K562 (cell line): ENCODE measurements at regions not wholly inside any gene's neighbourhood (a gene's known extent, or its start where the extent isn't known, plus 50 kb on each side); places are given as distances from the start of the nearest gene placed in this dataset.

ENCODE experiments used
- ATAC-seq: fragments of 200-7000 bp; cut with Tn5 transposase; 3 replicates; pipeline ENCODE4 v1.9.1; 2020; ENCODE audit warnings: moderate library complexity
- BruUV-seq: library from RNA; stranded (reverse); fragments of 400-500 nt; replicated peaks from 2 replicates; lab custom pipeline; 2021; lab: Mats Ljungman, UMichigan
- CTCF ChIA-PET: fragments of 300-600 bp; formaldehyde crosslinking; extraction: SDS; loops from one replicate; lab custom pipeline; 2021; ENCODE audit warnings: low intra/inter-chr PET ratio; lab: Yijun Ruan, JAX
- POLR2A ChIA-PET: fragments of 300-600, 350-650 bp; sonication (Branson Sonifier 250); formaldehyde crosslinking; extraction: SDS; loops from one replicate; lab custom pipeline; 2021; ENCODE audit warnings: antibody characterized with exemption, inconsistent platforms; lab: Yijun Ruan, JAX
- DNase-seq, 4 experiments: peaks; one replicate each; pipeline versions ENCODE4 v3.0.0 to v3.0.0-alpha.2; 2011 to 2018; ENCODE audit warnings: low spot score in 3 of 4, mixed read lengths in 3 of 4; ENCODE audit errors: extremely low read depth in 1 of 4
- FAIRE-seq: peaks from 2 replicates; lab custom pipeline; 2011; peaks lifted over from hg19 to GRCh38; lab: Jason Lieb, UNC
- H2AFZ ChIP-seq: 2 replicates; pipeline ENCODE4 v1.6.0; 2011; ENCODE audit warnings: low read depth, low read length, control low read depth, inconsistent platforms
- H3K27ac ChIP-seq: fragments of 200-600 bp; 3 replicates; pipeline ENCODE4 v1.8.0; 2011; ENCODE audit warnings: low read depth, mild to moderate bottlenecking, control low read depth, inconsistent platforms, low read length, moderate library complexity, mixed read lengths; ENCODE audit errors: extremely low read depth
- H3K27me3 ChIP-seq, 2 experiments: fragments of 300-600 bp in 1 of 2; 2 replicates in 1 of 2; 3 replicates in 1 of 2; pipeline versions ENCODE4 v1.6.0 to v1.8.0; 2011; ENCODE audit warnings: inconsistent platforms in 2 of 2, low read length in 2 of 2, mild to moderate bottlenecking in 1 of 2, mixed read lengths in 1 of 2, moderate library complexity in 1 of 2; ENCODE audit not compliant: control insufficient read depth in 2 of 2, insufficient read depth in 2 of 2
- H3K36me3 ChIP-seq: fragments of 300-600 bp; 3 replicates; pipeline ENCODE4 v1.8.0; 2011; ENCODE audit warnings: mild to moderate bottlenecking, low read length, inconsistent platforms; ENCODE audit not compliant: control insufficient read depth, insufficient read depth
- H3K4me1 ChIP-seq, 2 experiments: fragments of 200-600 bp in 1 of 2; replicated peaks in 1 of 2; 2 replicates in 1 of 2; 3 replicates in 1 of 2; pipeline versions ENCODE4 v1.5.1 to v1.8.0; 2011; ENCODE audit warnings: inconsistent platforms in 2 of 2, low read length in 2 of 2, mild to moderate bottlenecking in 1 of 2, mixed read lengths in 1 of 2, moderate library complexity in 1 of 2; ENCODE audit not compliant: control insufficient read depth in 2 of 2, insufficient read depth in 2 of 2
- H3K4me2 ChIP-seq: 2 replicates; pipeline ENCODE4 v1.6.1; 2011; ENCODE audit warnings: low read length, control low read depth, inconsistent platforms, mixed read lengths; ENCODE audit not compliant: insufficient read depth
- H3K4me3 ChIP-seq: fragments of 200-600 bp; sonication (generic), shearing (Covaris generic); 2 replicates; pipeline ENCODE4 v1.5.1; 2016; ENCODE audit warnings: control low read depth, inconsistent platforms
- H3K79me2 ChIP-seq: fragments of 200-600 bp; 3 replicates; pipeline ENCODE4 v1.8.0; 2011; ENCODE audit warnings: low read length, inconsistent platforms; ENCODE audit not compliant: control insufficient read depth, insufficient read depth
- H3K9ac ChIP-seq, 2 experiments: 2 replicates each; pipeline versions ENCODE4 v1.6.0 to v1.6.1; 2011; ENCODE audit warnings: low read depth in 2 of 2, low read length in 2 of 2, control low read depth in 1 of 2, inconsistent platforms in 1 of 2, mild to moderate bottlenecking in 1 of 2, mixed read lengths in 1 of 2; ENCODE audit not compliant: insufficient read depth in 1 of 2
- H3K9me1 ChIP-seq: one replicate; pipeline ENCODE4 v1.6.0; 2011; ENCODE audit warnings: inconsistent platforms, mild to moderate bottlenecking, low read length, moderate library complexity; ENCODE audit not compliant: control insufficient read depth, insufficient read depth
- H3K9me3 ChIP-seq: replicated peaks from 2 replicates; pipeline ENCODE4 v1.5.1; 2011; ENCODE audit warnings: low read depth, low read length, inconsistent platforms; ENCODE audit not compliant: control insufficient read depth, insufficient read depth
- H4K20me1 ChIP-seq: replicated peaks from 2 replicates; pipeline ENCODE4 v1.6.1; 2011; ENCODE audit warnings: low read length, inconsistent platforms, mixed read lengths; ENCODE audit not compliant: control insufficient read depth, insufficient read depth
- BCOR ChIP-seq: fragments of 450-650 bp; IDR thresholded peaks from 2 replicates; pipeline ENCODE4 v1.6.1; 2016
- CBFA2T2 ChIP-seq: fragments of 450-650 bp; conservative IDR thresholded peaks from 2 replicates; pipeline ENCODE4 v1.6.1; 2017; ENCODE audit warnings: mild to moderate bottlenecking
- DNMT1 ChIP-seq: fragments of 450-650 bp; IDR thresholded peaks from 2 replicates; pipeline ENCODE4 v1.6.1; 2016; ENCODE audit warnings: antibody characterized with exemption, mild to moderate bottlenecking
- MEIS2 ChIP-seq: fragments of 450-650 bp; IDR thresholded peaks from 2 replicates; pipeline ENCODE4 v1.6.1; 2014; ENCODE audit warnings: mild to moderate bottlenecking; ENCODE audit not compliant: partially characterized antibody
- MYBL2 ChIP-seq, 2 experiments: fragments of 450-650 bp in 1 of 2; sonication (generic) in 1 of 2; formaldehyde crosslinking in 1 of 2; IDR thresholded peaks; 2 replicates each; pipeline versions ENCODE4 v1.6.1 to v1.8.1; 2017 to 2022; ENCODE audit warnings: borderline replicate concordance in 1 of 2, inconsistent platforms in 1 of 2, low read depth in 1 of 2, mild to moderate bottlenecking in 1 of 2, missing genetic modification reagents in 1 of 2, moderate library complexity in 1 of 2
- MYNN ChIP-seq, 2 experiments: sonication (generic); formaldehyde crosslinking in 1 of 2; IDR thresholded peaks; 2 replicates each; pipeline versions ENCODE4 v1.5.0 to v1.6.1; 2016 to 2020; ENCODE audit warnings: antibody characterized with exemption in 1 of 2, missing genetic modification reagents in 1 of 2
- PPARD ChIP-seq: fragments of 250-450 bp; sonication (Bioruptor Pico); IDR thresholded peaks from 2 replicates; pipeline ENCODE4 v1.8.0; 2022; ENCODE audit warnings: inconsistent platforms, mild to moderate bottlenecking, moderate library complexity
- PTRF ChIP-seq: fragments of 450-650 bp; IDR thresholded peaks from 2 replicates; pipeline ENCODE4 v1.6.1; 2016; ENCODE audit warnings: mild to moderate bottlenecking, missing genetic modification characterization, missing compliant biosample characterization
- TEAD4 ChIP-seq, 2 experiments: sonication (generic) in 1 of 2; formaldehyde crosslinking in 1 of 2; IDR thresholded peaks; 2 replicates each; pipeline versions ENCODE4 v1.6.1 to v1.8.0; 2012 to 2022; ENCODE audit warnings: borderline replicate concordance in 1 of 2, inconsistent platforms in 1 of 2, low read length in 1 of 2, mild to moderate bottlenecking in 1 of 2, missing genetic modification reagents in 1 of 2
- WGBS: fragments of 100-300 bp; shearing (Covaris generic); methylation state at CpG from one replicate; pipeline ENCODE4 v1.1.6; 2016; ENCODE audit warnings: low coverage, mixed read lengths; ENCODE audit not compliant: insufficient coverage; ENCODE audit errors: missing lambda C conversion rate; 5-methylcytosine and 5-hydroxymethylcytosine counted together
- in situ Hi-C: fragments of 300-500 bp; cut with MboI; formaldehyde crosslinking; loops from 4 replicates; pipeline ENCODE4 v1.15.0; 2018; ENCODE audit warnings: inconsistent platforms, mixed read lengths
- intact Hi-C: fragments of 100-400 bp; cut with micrococcal nuclease; formaldehyde crosslinking; loops from 2 replicates; pipeline ENCODE4 v1.14.2; 2022
- TF ChIP-seq, protein P1 (sequence below): fragments of 450-650 bp; IDR thresholded peaks from 2 replicates; pipeline ENCODE4 v1.6.1; 2016
- TF ChIP-seq, protein P2 (sequence below): fragments of 450-650 bp; IDR thresholded peaks from 2 replicates; pipeline ENCODE4 v1.6.1; 2017; ENCODE audit warnings: antibody characterized with exemption, mild to moderate bottlenecking
- TF ChIP-seq, protein P3 (sequence below): fragments of 250-450 bp; sonication (Bioruptor Pico); IDR thresholded peaks from 2 replicates; pipeline ENCODE4 v1.4.0; 2020; ENCODE audit warnings: borderline replicate concordance

DNA sequence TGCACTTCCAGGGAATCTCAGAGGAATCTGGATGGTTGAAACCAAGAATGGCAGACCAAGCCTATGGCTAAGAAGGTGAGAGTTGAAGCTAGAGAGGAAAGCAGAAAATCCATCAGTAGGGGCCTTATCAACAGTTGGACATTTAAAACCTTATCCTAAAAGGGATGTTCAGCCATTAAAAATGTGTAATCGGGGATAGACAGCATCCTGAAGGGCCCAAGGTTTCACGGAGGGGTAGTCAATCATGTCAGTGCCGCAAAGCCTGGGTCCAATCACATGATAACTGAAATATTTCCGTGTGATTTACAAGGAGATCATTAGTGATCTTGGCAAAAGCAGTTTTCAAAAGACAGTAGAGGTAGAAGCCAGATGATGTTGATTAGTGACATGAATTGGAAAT, 61.9 kb upstream of the ELOVL6 start:
- CTCF ChIA-PET = no interaction called here
- TF ChIP-seq, protein P1, sequence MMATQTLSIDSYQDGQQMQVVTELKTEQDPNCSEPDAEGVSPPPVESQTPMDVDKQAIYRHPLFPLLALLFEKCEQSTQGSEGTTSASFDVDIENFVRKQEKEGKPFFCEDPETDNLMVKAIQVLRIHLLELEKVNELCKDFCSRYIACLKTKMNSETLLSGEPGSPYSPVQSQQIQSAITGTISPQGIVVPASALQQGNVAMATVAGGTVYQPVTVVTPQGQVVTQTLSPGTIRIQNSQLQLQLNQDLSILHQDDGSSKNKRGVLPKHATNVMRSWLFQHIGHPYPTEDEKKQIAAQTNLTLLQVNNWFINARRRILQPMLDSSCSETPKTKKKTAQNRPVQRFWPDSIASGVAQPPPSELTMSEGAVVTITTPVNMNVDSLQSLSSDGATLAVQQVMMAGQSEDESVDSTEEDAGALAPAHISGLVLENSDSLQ = peak; percentile 27; the same call in 1 of the 2 replicates
- TF ChIP-seq MYBL2 (IDR thresholded peaks at IDR 0.05; ENCODE audit: low read depth) = no peak
- TF ChIP-seq MYBL2 (CRISPR knock-in tag; IDR thresholded peaks at IDR 0.05; ENCODE audit: borderline replicate concordance) = no peak
- no peak for TF ChIP-seq BCOR
- TF ChIP-seq TEAD4 (IDR thresholded peaks at IDR 0.05; ENCODE audit: low read length) = peak; percentile 40; the same call in 1 of the 2 replicates
- no peak for TF ChIP-seq TEAD4 (CRISPR knock-in tag; IDR thresholded peaks at IDR 0.05; ENCODE audit: borderline replicate concordance)
- TF ChIP-seq PPARD (CRISPR knock-in tag) = no peak
- no peak for TF ChIP-seq DNMT1
- TF ChIP-seq, protein P2, sequence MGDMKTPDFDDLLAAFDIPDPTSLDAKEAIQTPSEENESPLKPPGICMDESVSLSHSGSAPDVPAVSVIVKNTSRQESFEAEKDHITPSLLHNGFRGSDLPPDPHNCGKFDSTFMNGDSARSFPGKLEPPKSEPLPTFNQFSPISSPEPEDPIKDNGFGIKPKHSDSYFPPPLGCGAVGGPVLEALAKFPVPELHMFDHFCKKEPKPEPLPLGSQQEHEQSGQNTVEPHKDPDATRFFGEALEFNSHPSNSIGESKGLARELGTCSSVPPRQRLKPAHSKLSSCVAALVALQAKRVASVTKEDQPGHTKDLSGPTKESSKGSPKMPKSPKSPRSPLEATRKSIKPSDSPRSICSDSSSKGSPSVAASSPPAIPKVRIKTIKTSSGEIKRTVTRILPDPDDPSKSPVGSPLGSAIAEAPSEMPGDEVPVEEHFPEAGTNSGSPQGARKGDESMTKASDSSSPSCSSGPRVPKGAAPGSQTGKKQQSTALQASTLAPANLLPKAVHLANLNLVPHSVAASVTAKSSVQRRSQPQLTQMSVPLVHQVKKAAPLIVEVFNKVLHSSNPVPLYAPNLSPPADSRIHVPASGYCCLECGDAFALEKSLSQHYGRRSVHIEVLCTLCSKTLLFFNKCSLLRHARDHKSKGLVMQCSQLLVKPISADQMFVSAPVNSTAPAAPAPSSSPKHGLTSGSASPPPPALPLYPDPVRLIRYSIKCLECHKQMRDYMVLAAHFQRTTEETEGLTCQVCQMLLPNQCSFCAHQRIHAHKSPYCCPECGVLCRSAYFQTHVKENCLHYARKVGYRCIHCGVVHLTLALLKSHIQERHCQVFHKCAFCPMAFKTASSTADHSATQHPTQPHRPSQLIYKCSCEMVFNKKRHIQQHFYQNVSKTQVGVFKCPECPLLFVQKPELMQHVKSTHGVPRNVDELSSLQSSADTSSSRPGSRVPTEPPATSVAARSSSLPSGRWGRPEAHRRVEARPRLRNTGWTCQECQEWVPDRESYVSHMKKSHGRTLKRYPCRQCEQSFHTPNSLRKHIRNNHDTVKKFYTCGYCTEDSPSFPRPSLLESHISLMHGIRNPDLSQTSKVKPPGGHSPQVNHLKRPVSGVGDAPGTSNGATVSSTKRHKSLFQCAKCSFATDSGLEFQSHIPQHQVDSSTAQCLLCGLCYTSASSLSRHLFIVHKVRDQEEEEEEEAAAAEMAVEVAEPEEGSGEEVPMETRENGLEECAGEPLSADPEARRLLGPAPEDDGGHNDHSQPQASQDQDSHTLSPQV = no peak
- 0 out of 2 replicates have a peak, but pooled peaks have one; percentile 25 for TF ChIP-seq CBFA2T2
- TF ChIP-seq, protein P3, sequence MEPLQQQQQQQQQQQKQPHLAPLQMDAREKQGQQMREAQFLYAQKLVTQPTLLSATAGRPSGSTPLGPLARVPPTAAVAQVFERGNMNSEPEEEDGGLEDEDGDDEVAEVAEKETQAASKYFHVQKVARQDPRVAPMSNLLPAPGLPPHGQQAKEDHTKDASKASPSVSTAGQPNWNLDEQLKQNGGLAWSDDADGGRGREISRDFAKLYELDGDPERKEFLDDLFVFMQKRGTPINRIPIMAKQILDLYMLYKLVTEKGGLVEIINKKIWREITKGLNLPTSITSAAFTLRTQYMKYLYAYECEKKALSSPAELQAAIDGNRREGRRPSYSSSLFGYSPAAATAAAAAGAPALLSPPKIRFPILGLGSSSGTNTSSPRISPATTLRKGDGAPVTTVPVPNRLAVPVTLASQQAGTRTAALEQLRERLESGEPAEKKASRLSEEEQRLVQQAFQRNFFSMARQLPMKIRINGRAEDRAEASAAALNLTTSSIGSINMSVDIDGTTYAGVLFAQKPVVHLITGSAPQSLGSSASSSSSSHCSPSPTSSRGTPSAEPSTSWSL (CRISPR knock-in tag) = no peak
- TF ChIP-seq MEIS2 = peak; percentile 78
- no peak for TF ChIP-seq PTRF (tag)
- TF ChIP-seq MYNN (IDR thresholded peaks at IDR 0.05) = no peak
- no peak for TF ChIP-seq MYNN (CRISPR knock-in tag; IDR thresholded peaks at IDR 0.05)

More for the DNA sequence above, 61.9 kb upstream of the ELOVL6 start:
- no peak for ATAC-seq
- in situ Hi-C loops = no loop called here
- FAIRE-seq = peak; percentile 6
- no peaks in the 10 kb centered on the region for H3K36me3 ChIP-seq
- H3K79me2 ChIP-seq = no peaks in the 10 kb centered on the region
- no peak overlapping the region for H3K4me3 ChIP-seq
- H3K9me1 ChIP-seq = no peaks in the 10 kb centered on the region
- peaks cover 0 to 3% of the 10 kb centered on the region in 2 experiments; a peak in 1 of 5 replicates for H3K4me1 ChIP-seq
- 0 out of 2 replicates have a peak overlapping the region, but pooled peaks have one; percentile 67 for H2AFZ ChIP-seq
- H3K27me3 ChIP-seq = no peaks in the 10 kb centered on the region
- 12% methylated on average over 4 of the region's 4 CpGs for WGBS
- H3K9ac ChIP-seq = no peak overlapping the region
- BruUV-seq = no TSS peak
- no peak overlapping the region; the same call in 1 of the 2 replicates for H3K4me2 ChIP-seq
- no peaks in the 10 kb centered on the region for H4K20me1 ChIP-seq
- H3K9me3 ChIP-seq = no peaks in the 10 kb centered on the region
- no peak overlapping the region for H3K27ac ChIP-seq
- intact Hi-C loops = no loop called here
- POLR2A ChIA-PET = interaction anchor here (0.6 to 2.1 kb wide), 3 partner anchors 13 to 596 kb away, joined by 3 to 5 read pairs (median 3); no protein-coding TSS in a partner anchor
- no peak for DNase-seq
